Nephron progenitor cell (in vitro differentiated cells): ENCODE measurements at regions not wholly inside any gene's neighbourhood (a gene's known extent, or its start where the extent isn't known, plus 50 kb on each side); places are given as distances from the start of the nearest gene placed in this dataset.

ENCODE experiments used
- DNase-seq: peaks from one replicate; pipeline ENCODE4 v3.0.0; 2021
- H3K27ac Mint-ChIP-seq: 2 replicates; pipeline ENCODE4 v1.8.0; 2021; ENCODE audit warnings: mild to moderate bottlenecking, moderate library complexity, mixed read lengths
- H3K27me3 Mint-ChIP-seq: 2 replicates; pipeline ENCODE4 v1.8.0; 2021; ENCODE audit warnings: mild to moderate bottlenecking, low read depth, mixed read lengths; ENCODE audit not compliant: poor library complexity
- H3K36me3 Mint-ChIP-seq: 2 replicates; pipeline ENCODE4 v1.8.0; 2021; ENCODE audit warnings: low read depth, mixed read lengths
- H3K4me1 Mint-ChIP-seq: 2 replicates; pipeline ENCODE4 v1.8.0; 2021; ENCODE audit warnings: mixed read lengths
- H3K4me3 Mint-ChIP-seq: 2 replicates; pipeline ENCODE4 v1.8.0; 2021; ENCODE audit warnings: mild to moderate bottlenecking, moderate library complexity, mixed read lengths
- H3K9me3 Mint-ChIP-seq: 2 replicates; pipeline ENCODE4 v1.8.0; 2021; ENCODE audit warnings: mild to moderate bottlenecking, moderate library complexity, mixed read lengths
- TF ChIP-seq, protein P1 (sequence below): fragments of 200-600 bp; sonication (generic); IDR thresholded peaks from 2 replicates; pipeline ENCODE4 v1.5.0; 2021; ENCODE audit warnings: antibody characterized with exemption

DNA sequence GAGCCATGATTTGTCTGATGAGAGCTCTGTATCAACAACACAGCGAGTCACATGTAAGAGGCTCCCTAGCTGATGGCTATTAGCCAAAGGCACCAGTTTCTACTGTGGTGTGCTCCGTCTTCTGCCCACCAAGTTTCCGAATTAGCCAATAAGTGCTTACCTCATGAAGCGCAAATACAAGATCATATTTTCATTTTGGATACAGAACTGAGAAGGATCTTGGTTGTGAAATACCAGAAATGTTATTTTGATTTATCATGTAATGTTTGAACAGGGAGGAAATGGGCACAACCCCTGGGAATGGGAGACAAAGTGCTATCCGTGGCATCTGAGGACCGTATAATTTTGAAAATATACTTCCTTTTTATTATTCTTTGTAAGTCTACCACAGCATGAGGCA, 234.3 kb downstream of the DACT1 start:
- Mint-ChIP-seq H3K36me3 (no peaks in the 10 kb centered on the region), H3K4me3 (no peak overlapping the region), H3K9me3 (no peaks in the 10 kb centered on the region), H3K27ac (no peak overlapping the region), H3K27me3 (peaks cover 5% of the 10 kb centered on the region), H3K4me1 (peaks cover 28% of the 10 kb centered on the region)
- TF ChIP-seq, protein P1, sequence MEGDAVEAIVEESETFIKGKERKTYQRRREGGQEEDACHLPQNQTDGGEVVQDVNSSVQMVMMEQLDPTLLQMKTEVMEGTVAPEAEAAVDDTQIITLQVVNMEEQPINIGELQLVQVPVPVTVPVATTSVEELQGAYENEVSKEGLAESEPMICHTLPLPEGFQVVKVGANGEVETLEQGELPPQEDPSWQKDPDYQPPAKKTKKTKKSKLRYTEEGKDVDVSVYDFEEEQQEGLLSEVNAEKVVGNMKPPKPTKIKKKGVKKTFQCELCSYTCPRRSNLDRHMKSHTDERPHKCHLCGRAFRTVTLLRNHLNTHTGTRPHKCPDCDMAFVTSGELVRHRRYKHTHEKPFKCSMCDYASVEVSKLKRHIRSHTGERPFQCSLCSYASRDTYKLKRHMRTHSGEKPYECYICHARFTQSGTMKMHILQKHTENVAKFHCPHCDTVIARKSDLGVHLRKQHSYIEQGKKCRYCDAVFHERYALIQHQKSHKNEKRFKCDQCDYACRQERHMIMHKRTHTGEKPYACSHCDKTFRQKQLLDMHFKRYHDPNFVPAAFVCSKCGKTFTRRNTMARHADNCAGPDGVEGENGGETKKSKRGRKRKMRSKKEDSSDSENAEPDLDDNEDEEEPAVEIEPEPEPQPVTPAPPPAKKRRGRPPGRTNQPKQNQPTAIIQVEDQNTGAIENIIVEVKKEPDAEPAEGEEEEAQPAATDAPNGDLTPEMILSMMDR: no peak
- no peak for DNase-seq

DNA sequence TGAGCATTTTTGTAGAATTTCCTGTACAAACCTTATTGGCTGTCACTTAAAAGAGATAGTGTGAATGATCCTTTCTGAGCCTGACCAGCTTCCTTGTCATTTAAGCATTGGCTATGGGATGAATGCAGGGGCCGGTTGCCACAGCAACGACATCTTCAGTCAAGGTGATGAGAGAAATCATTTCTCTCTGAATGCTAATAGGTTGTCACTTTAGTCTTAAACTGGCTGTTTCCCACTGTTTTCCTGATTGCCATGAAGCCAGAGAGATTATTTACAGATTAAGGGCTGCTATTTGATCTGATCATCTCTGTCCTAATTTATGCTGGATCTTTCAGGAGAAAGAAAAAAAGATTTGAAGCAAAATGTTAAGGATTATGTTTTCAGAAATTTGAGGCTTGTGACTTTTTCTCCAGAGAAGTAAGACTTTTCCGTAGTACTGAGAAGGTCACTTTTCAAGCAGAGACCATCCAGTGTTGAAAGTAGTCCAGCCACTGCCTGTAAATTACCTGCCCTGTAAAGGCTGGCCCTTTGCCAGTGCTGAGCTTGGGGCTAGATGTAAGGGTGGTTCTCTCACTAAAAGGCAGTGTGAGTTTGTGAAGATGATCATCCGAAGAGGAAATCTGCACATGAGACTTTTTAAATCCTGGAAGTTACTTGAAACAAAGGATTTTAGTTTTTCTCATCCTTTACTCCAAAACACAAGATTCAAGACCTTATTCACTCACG, 235.6 kb downstream of the DACT1 start:
- Mint-ChIP-seq H3K36me3 (no peaks in the 10 kb centered on the region), H3K27me3 (peaks cover 10% of the 10 kb centered on the region), H3K4me1 (peaks cover 30% of the 10 kb centered on the region), H3K9me3 (no peaks in the 10 kb centered on the region), H3K4me3 (no peak overlapping the region), H3K27ac (no peak overlapping the region)
- no peak for DNase-seq
- TF ChIP-seq, protein P1: no peak

DNA sequence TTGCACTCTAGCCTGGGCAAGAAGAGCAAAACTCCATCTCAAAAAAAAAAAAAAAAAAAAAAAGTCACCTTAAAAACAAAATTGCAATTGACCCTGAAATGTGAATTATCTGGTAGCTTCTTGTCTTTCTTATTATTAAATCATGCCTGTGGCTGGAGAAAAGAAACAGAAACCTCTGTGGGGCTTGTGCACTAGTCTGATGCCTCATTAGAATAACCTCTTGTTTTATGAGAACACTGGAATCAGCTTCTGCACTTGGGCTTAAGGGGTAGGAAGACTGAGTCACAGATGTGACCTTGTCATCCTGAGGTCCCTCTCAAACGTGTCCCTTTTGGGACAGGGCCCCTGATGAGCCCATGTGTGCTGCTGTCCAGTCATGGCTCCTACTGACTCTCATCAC, 237.9 kb downstream of the DACT1 start:
- TF ChIP-seq, protein P1: no peak
- Mint-ChIP-seq H3K27ac (no peak overlapping the region), H3K4me3 (no peak overlapping the region), H3K4me1 (peaks cover 39% of the 10 kb centered on the region), H3K27me3 (peaks cover 14% of the 10 kb centered on the region), H3K36me3 (no peaks in the 10 kb centered on the region), H3K9me3 (no peaks in the 10 kb centered on the region)
- no peak for DNase-seq

DNA sequence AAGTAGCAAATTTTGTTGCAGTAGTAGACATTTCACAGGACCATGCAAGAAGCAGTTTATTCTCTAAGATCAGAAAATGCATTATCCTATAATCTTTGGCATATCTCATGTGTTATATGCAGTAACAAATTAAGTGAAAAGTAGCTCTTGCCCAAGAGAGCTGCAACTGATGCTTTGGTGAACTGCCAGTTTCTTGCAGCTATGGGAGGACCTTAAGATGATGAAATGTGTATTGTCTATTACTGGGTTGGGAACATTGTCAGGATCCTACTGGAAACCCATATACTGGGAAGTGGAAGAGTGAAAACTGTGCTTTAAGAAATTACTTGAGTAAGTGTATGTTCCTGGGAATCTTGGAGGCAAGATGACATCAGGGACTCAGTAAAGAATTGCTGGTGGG, 238.8 kb downstream of the DACT1 start:
- DNase-seq: no peak

DNA sequence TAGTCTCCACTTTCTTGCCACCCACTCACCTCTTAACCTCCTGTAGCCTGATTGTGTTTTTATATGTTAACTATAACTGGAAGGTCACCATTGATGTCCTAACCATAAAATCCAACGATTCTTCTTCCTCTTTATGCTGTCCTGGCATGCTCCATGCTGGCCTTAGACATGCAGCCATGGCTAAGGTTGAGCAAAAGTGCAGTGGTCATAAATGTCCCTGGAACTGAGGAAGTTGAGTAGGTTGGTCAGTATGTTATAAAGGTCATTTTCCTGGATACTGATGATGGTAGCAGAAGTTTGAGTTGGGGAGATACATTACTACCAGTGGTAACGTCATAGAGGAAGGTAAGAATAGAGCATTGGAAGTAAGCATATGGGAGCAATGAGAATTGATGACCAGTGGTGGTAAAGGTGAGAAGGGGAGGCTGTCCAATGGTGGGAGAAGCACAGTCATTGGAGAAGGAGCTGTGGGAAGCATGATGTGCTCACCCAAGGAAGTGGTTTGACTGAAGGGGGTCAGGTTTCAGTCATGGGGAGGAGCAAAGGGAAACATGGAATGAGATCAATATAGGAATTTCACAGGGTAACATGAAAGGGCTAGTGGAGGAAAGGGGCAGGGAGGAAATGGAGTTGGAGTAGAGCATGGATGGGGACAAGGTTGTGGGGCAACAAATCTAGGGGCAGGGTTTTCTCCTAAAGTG, 240.8 kb downstream of the DACT1 start:
- DNase-seq: no peak
- H3K36me3 Mint-ChIP-seq: no peaks in the 10 kb centered on the region
- peaks cover 19% of the 10 kb centered on the region for H3K27me3 Mint-ChIP-seq
- peaks cover 34% of the 10 kb centered on the region for H3K4me1 Mint-ChIP-seq
- TF ChIP-seq, protein P1: no peak
- no peaks in the 10 kb centered on the region for H3K9me3 Mint-ChIP-seq
- no peak overlapping the region for H3K4me3 Mint-ChIP-seq
- H3K27ac Mint-ChIP-seq: no peak overlapping the region

More for the DNA sequence above, 238.8 kb downstream of the DACT1 start:
- H3K27ac Mint-ChIP-seq: no peak overlapping the region
- no peaks in the 10 kb centered on the region for H3K9me3 Mint-ChIP-seq
- H3K27me3 Mint-ChIP-seq: peaks cover 19% of the 10 kb centered on the region
- H3K36me3 Mint-ChIP-seq: no peaks in the 10 kb centered on the region
- peaks cover 35% of the 10 kb centered on the region for H3K4me1 Mint-ChIP-seq
- TF ChIP-seq, protein P1: no peak
- H3K4me3 Mint-ChIP-seq: no peak overlapping the region
